Aorta (tissue), 5 donors: ENCODE measurements at regions not wholly inside any gene's neighbourhood (a gene's known extent, or its start where the extent isn't known, plus 50 kb on each side); places are given as distances from the start of the nearest gene placed in this dataset.

Source experiments
- ATAC-seq: fragments of 200-7000 bp; cut with Tn5 transposase; one replicate; pipeline ENCODE4 v1.9.1; 2022; ENCODE audit warnings: moderate library complexity; ENCODE audit not compliant: low FRiP score
- DNase-seq, 2 donors: peaks; one replicate each; pipeline ENCODE4 v3.0.0-alpha.2; 2020
- H3K27ac ChIP-seq, 2 donors: one replicate each; pipeline ENCODE4 v1.5.1; 2013; ENCODE audit warnings: low read length in 2 of 2, mild to moderate bottlenecking in 2 of 2, moderate library complexity in 2 of 2, control low read depth in 1 of 2, inconsistent platforms in 1 of 2, low read depth in 1 of 2
- H3K27me3 ChIP-seq, 2 donors: one replicate each; pipeline ENCODE4 v1.6.1; 2013; ENCODE audit warnings: control low read depth in 1 of 2, low read length in 1 of 2, mild to moderate bottlenecking in 1 of 2, moderate library complexity in 1 of 2; ENCODE audit not compliant: insufficient read depth in 2 of 2, control insufficient read depth in 1 of 2
- H3K36me3 ChIP-seq, 2 donors: one replicate each; pipeline ENCODE4 v1.6.1; 2013; ENCODE audit warnings: control low read depth in 1 of 2, low read length in 1 of 2, mild to moderate bottlenecking in 1 of 2; ENCODE audit not compliant: insufficient read depth in 2 of 2, control insufficient read depth in 1 of 2
- H3K4me1 ChIP-seq, 2 donors: one replicate each; pipeline ENCODE4 v1.6.1; 2013; ENCODE audit warnings: low read length in 2 of 2, control low read depth in 1 of 2, mild to moderate bottlenecking in 1 of 2, moderate library complexity in 1 of 2; ENCODE audit not compliant: insufficient read depth in 2 of 2, control insufficient read depth in 1 of 2
- H3K4me3 ChIP-seq, 2 donors: one replicate each; pipeline ENCODE4 v1.5.1; 2013; ENCODE audit warnings: low read length in 2 of 2, control low read depth in 1 of 2, mild to moderate bottlenecking in 1 of 2
- H3K9me3 ChIP-seq: one replicate; pipeline ENCODE4 v1.6.1; 2013; ENCODE audit warnings: mild to moderate bottlenecking, low read length; ENCODE audit not compliant: control insufficient read depth
- WGBS, 2 donors: extraction: QIAGEN DNeasy Blood & Tissue Kit; methylation state at CpG; one replicate each; pipeline ENCODE4 v1.1.7; 2013; 5-methylcytosine and 5-hydroxymethylcytosine counted together
- intact Hi-C, 2 donors: fragments of 100-400 bp; cut with DNase I; formaldehyde crosslinking; loops; one replicate each; pipeline versions ENCODE4 v1.14.2 to v1.15.0; 2022
- donor health status: healthy with polysubstance abuse.
- donor health status: Bipolar disorder and iron deficiency.
- donor health status: DM: no; HTN: no; CAD: no.
- donor health status: DM: no; HTN: no; CAD: no.
- donor health status: DM: yes; HTN: yes; CAD: no.

DNA sequence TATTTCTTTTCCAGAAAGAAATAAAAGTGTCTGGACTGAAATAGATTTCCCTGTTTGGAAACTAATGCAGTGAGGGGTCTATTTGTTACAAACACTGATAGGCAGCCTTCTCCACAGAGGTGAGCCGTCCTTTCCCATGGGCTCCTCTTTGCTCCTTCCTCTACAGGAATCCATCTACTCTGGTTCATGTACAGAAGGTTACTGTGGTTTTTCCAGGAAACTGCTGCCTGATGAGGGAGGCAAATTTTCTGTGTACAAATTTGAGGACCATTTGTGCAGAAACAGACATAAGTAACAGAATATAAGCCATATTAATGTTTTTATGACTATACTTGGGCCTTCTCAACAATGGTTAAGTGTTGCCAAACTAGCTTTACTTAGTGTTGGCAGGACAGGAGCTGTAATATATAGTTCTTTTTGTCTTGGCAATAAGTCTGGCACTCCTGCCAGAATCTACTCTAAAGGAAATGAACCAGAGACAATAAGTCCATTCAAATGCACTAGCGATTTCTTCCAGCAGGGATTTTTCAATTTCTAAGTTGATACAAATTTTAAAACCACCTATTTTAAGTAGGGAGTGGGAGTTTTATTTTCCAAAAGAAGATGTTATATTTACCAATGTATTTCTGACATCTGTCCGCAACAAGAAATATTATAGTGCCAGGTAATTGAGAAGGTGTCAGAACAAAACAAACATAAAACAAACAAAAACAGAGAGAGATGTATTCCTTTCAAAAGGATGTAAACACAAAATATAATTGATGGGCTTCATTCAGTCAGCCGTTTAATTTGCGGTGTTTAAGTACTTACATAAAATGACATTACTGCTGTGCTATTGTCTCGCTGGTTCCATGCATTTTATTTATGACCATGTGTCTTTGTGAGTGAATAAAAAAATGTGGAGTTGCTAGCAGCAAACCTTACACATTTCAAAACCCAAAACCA, 91.0 kb upstream of the NFE2L3 start:
- DNase-seq (no peak), ATAC-seq (no peak)
- peaks cover under 1 to 4% of the 10 kb centered on the region in 2 donors for H3K27me3 ChIP-seq
- H3K36me3 ChIP-seq = no peaks in the 10 kb centered on the region
- WGBS, 2 donors = 55 to 56% methylated on average over 6 of the region's 6 CpGs
- H3K4me3 ChIP-seq = no peak overlapping the region
- H3K4me1 ChIP-seq = no peaks in the 10 kb centered on the region
- H3K9me3 ChIP-seq = peaks cover 5% of the 10 kb centered on the region
- H3K27ac ChIP-seq = no peak overlapping the region
- intact Hi-C loops = loop anchor here in 1 of 2 donors (2.0 to 10.0 kb wide), 2 partner anchors 168 to 304 kb away; no protein-coding TSS in a partner anchor

DNA sequence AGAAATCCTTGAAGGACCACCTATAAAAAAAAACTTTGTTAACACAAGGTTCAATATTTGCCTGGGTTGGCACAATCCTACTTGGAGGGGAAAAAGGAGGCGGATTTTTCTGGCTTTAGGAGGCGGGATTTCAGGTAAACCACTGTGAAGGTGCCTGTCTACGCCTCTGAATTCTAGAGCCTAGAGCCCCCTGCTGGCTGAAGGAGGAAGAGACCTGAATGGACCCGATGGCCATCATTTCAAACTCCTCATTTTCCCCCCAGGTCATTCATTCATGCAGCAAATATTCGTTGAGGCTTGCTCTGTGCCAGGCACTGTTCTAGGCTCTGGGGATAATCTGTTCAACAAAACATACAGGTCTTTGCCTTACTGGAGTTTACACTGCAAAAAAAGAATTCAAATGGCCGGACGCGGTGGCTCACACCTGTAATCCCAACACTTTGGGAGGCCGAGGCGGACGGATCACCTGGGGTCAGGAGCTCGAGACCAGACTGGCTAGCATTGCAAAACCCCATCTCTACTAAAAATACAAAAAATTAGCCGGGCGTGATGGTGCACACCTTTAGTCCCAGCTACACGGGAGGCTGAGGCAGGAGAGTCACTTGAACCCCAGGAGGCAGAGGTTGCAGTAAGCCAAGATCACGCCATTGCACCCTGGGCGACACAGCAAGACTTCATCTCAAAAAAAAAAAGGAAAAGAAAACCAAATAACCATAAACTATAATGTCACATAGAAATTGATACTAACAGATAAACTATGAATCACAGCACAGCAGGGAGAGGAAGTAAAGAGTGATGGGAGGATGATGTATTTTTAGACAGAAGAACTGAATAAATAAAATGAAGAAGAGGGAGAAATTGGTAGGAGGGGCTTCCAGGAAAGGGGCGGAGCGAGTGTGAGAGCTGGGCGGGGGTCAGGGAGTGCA, 90.1 kb upstream of the NFE2L3 start:
- intact Hi-C loops = loop anchor here (2.0 to 10.0 kb wide), 2 partner anchors 169 to 303 kb away; no protein-coding TSS in a partner anchor
- Histone ChIP-seq H3K4me1 (no peaks in the 10 kb centered on the region), H3K4me3 (no peak overlapping the region), H3K27ac (no peak overlapping the region), H3K9me3 (peaks cover 4% of the 10 kb centered on the region), H3K27me3 (peaks cover 0 to 4% of the 10 kb centered on the region in 2 donors), H3K36me3 (no peaks in the 10 kb centered on the region)
- peak; percentile 76 for ATAC-seq
- peak; percentile 53 to 83 for DNase-seq
- 65 to 69% methylated on average over 20 of the region's 20 CpGs for WGBS, 2 donors

DNA sequence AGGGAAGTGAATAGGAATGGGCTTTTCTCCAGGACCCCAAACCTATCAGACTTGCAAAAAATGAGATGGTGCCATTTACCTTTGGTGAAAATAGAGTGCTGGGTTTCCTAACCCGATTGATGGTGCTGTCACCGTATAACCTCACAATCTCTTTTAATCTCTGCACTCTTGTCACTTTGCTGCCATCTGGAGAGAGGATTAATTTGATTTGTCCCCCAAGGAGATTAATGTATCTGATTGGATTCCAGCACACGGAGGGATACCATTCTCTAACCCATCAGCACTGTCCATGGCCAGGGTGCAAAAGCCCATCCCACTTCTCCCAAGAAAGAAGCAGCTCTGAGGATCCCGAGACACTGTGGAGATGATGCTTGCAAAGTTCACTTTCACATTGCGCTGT, 86.3 kb upstream of the NFE2L3 start:
- ATAC-seq (no peak), DNase-seq (no peak)
- H3K36me3 ChIP-seq = no peaks in the 10 kb centered on the region
- no peaks in the 10 kb centered on the region for H3K4me1 ChIP-seq
- 68 to 71% methylated on average over 5 of the region's 5 CpGs for WGBS, 2 donors
- intact Hi-C loops = loop anchor here in 1 of 2 donors (10.0 kb wide), 1 partner anchor 299 kb away; no protein-coding TSS in a partner anchor
- H3K4me3 ChIP-seq = no peak overlapping the region
- no peaks in the 10 kb centered on the region for H3K9me3 ChIP-seq
- H3K27ac ChIP-seq = no peak overlapping the region
- H3K27me3 ChIP-seq = no peaks in the 10 kb centered on the region

DNA sequence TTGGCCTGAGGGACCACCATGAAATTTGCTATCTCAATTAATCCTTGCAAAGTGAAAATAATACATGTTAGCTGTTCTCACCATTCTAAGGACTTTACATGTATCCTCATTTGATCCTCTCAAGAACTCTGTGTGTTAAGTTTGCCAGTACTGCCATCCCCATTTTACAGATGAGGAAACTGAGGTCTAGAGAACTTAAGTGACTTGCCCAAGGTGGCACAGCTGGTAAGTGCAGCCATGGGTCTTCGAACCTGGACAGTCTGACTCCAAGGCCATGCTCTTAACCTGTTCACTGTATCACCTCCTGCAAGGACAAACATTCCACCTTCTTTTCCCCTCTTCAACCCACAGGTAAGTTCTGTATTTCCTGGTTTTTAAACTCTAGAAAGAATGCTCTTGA, 85.3 kb upstream of the NFE2L3 start:
- H3K27ac ChIP-seq = no peak overlapping the region
- ATAC-seq (no peak), DNase-seq (no peak)
- no peaks in the 10 kb centered on the region for H3K9me3 ChIP-seq
- no peaks in the 10 kb centered on the region for H3K36me3 ChIP-seq
- no peaks in the 10 kb centered on the region for H3K27me3 ChIP-seq
- H3K4me3 ChIP-seq = no peak overlapping the region
- intact Hi-C loops = loop anchor here in 1 of 2 donors (10.0 kb wide), 1 partner anchor 298 kb away; no protein-coding TSS in a partner anchor
- no peaks in the 10 kb centered on the region for H3K4me1 ChIP-seq
- WGBS, 2 donors = 83 to 94% methylated on average over 1 of the region's 1 CpG

DNA sequence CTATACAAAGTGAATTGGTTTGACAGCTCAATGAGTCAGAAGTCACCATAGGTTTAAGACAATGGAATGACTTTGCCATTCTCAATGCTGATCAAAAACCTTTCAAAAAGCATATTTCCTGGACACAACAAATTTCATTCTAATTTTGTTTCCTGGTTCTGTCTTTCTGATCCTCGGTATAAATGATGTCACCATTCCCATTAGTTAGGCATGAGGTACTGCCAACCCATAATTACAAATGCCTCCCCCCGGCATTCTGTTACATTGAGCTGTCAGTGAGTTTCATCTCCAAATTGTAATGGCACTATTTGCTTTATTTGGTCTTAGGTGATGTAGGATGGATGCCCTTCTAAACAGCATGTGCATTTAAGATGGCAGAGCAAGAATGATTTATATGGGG, 81.7 kb upstream of the NFE2L3 start:
- Histone ChIP-seq H3K9me3 (no peaks in the 10 kb centered on the region), H3K27ac (no peak overlapping the region), H3K4me1 (no peaks in the 10 kb centered on the region), H3K4me3 (no peak overlapping the region), H3K36me3 (no peaks in the 10 kb centered on the region), H3K27me3 (no peaks in the 10 kb centered on the region)
- intact Hi-C loops = no loop called here
- no peak for DNase-seq
- no peak for ATAC-seq
- WGBS, 2 donors = 83 to 84% methylated on average over 2 of the region's 2 CpGs

DNA sequence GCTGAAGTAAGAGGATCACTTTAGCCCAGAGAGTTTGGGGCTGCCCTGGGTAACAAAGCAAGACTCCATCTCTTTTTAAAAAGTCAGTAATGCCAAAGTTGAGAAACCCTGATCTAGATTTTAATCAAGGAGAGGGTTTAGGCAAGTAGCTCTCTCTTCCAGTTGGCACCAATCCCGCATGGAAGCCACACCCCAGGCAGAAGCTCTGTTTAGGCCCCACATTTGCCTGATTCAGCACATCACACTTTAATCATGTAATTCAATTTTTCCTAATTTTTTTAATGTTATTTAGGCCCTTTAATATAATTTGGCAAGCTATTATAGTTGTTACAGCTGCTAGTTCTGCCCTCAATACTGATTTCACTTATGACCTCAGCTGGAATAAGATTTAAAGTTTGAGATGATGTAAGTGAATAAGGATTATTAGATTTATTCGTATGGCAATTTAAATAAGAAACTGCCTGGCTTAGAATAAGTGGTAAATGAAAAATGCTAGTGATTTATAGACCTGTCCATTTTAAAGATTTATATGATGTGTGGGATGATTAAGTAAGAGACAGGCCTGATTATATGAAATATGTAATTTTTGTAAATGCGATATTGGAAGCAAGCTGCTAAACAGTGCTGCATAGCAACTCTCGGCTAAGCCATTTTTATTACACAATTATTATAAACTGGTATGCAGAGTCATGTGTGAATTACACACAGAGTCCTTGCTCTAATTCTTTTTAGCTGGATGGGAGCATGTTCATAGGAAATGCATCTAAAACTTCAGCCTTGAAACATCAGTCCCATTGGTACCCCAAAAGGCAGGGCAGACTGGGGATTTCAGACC, 80.2 kb upstream of the NFE2L3 start:
- no peaks in the 10 kb centered on the region for H3K36me3 ChIP-seq
- no peaks in the 10 kb centered on the region for H3K27me3 ChIP-seq
- no peak overlapping the region for H3K4me3 ChIP-seq
- DNase-seq (no peak), ATAC-seq (no peak)
- intact Hi-C loops = no loop called here
- no peaks in the 10 kb centered on the region for H3K4me1 ChIP-seq
- H3K27ac ChIP-seq = no peak overlapping the region
- 70 to 81% methylated on average over 4 of the region's 4 CpGs for WGBS, 2 donors
- peaks cover 1% of the 10 kb centered on the region for H3K9me3 ChIP-seq

DNA sequence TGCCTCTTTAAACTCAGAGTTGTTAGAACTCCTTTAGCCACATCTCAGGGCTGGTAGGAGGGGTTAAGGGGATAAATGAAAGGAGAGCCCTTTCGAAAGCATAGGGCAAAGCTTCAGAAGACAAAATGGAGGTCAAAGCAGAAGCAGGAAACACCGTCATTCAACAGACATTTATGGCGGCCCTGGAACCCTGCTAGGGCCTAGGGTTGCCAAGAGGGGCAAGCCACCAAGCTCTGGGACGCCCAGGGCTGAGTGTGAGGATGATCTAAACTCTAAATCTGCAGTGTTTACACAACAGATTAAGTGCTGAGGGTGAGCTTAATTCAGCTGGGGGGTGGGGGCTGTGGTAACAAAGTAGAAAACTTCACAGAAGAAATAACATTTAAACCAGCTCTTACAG, 79.0 kb upstream of the NFE2L3 start:
- Histone ChIP-seq H3K4me1 (no peaks in the 10 kb centered on the region), H3K4me3 (no peak overlapping the region), H3K36me3 (no peaks in the 10 kb centered on the region), H3K9me3 (peaks cover 1% of the 10 kb centered on the region), H3K27me3 (no peaks in the 10 kb centered on the region), H3K27ac (no peak overlapping the region)
- DNase-seq = no peak
- intact Hi-C loops = no loop called here
- 67 to 74% methylated on average over 4 of the region's 4 CpGs for WGBS, 2 donors
- no peak for ATAC-seq

DNA sequence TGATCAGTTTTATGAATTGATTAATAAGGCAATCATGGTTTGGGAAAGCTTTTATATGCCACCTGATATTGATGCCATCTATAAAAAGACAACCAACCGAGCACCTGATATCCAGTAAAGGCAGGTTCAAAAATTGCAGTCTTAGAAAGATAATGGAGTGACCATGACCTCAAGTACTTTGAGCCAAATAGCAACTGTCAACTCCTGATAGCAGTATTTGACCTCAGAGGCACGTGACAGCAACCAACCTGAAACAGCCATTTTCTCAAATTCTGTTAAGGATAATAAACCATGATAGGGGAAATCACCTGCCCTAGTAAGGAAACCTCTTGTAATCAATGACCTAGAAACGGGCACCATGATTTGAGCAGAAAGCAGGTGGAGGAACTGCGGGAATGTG, 77.1 kb upstream of the NFE2L3 start:
- peaks cover 1% of the 10 kb centered on the region for H3K9me3 ChIP-seq
- DNase-seq (no peak), ATAC-seq (no peak)
- no peaks in the 10 kb centered on the region for H3K36me3 ChIP-seq
- H3K4me1 ChIP-seq = no peaks in the 10 kb centered on the region
- no peak overlapping the region for H3K4me3 ChIP-seq
- 87 to 91% methylated on average over 4 of the region's 4 CpGs for WGBS, 2 donors
- H3K27ac ChIP-seq = no peak overlapping the region
- intact Hi-C loops = no loop called here
- H3K27me3 ChIP-seq = no peaks in the 10 kb centered on the region
